ENCODE measurements at regions not wholly inside any gene's neighbourhood (a gene's known extent, or its start where the extent isn't known, plus 50 kb on each side); places are given as distances from the start of the nearest gene placed in this dataset.

GRCh38 chr13:97160421-97160820, 61.7 kb upstream of the MBNL2 start:
- no peak for TF ChIP-seq CTCF (IDR thresholded peaks at IDR 0.05)

GRCh38 chr13:97161582-97162231, 60.4 kb upstream of the MBNL2 start:
- no peak for TF ChIP-seq CTCF (IDR thresholded peaks at IDR 0.05)

- no peak for TF ChIP-seq CTCF (IDR thresholded peaks at IDR 0.05)
Measured at GRCh38 chr13:97165502-97166425, 56.4 kb upstream of the MBNL2 start.

- no peak for TF ChIP-seq CTCF (IDR thresholded peaks at IDR 0.05)
Measured at GRCh38 chr13:97171136-97171535, 51.0 kb upstream of the MBNL2 start.
